ENCODE measurements at regions not wholly inside any gene's neighbourhood (a gene's known extent, or its start where the extent isn't known, plus 50 kb on each side); places are given as distances from the start of the nearest gene placed in this dataset.

GRCh38 chr7:114806590-114807162 is 115.2 kb upstream of the MDFIC start:
- no peak for TF ChIP-seq EZH2 (IDR thresholded peaks at IDR 0.05; ENCODE audit: borderline replicate concordance, control insufficient read depth, low read depth, low read length)
- TF ChIP-seq ZNF622 (IDR thresholded peaks at IDR 0.05) = no peak
- no peak for TF ChIP-seq ZNF24 (IDR thresholded peaks at IDR 0.05)
- TF ChIP-seq SIN3A (IDR thresholded peaks at IDR 0.05; ENCODE audit: low read depth, low read length) = no peak
- no peak for TF ChIP-seq CTCF (IDR thresholded peaks at IDR 0.05 in 2 of 3, conservative IDR thresholded peaks at IDR 0.05 in 1 of 3; ENCODE audit: control insufficient read depth in 2 of 3, extremely low read depth in 1 of 3, insufficient read depth in 1 of 3, low read depth in 3 of 3, low read length in 3 of 3)
- no peak for TF ChIP-seq TAF1 (IDR thresholded peaks at IDR 0.05; ENCODE audit: borderline replicate concordance, low read depth, low read length)
- TF ChIP-seq SIX5 (IDR thresholded peaks at IDR 0.05; ENCODE audit: low read depth, low read length, severe bottlenecking) = no peak
- TF ChIP-seq TARDBP (IDR thresholded peaks at IDR 0.05; ENCODE audit: borderline replicate concordance) = no peak
- TF ChIP-seq ZNF207 (IDR thresholded peaks at IDR 0.05; ENCODE audit: borderline replicate concordance) = no peak
- no peak for TF ChIP-seq YY1 (IDR thresholded peaks at IDR 0.05; ENCODE audit: low read depth, low read length)

All from GM12878 (cell line).